ENCODE measurements at regions not wholly inside any gene's neighbourhood (a gene's known extent, or its start where the extent isn't known, plus 50 kb on each side); places are given as distances from the start of the nearest gene placed in this dataset.

DNA sequence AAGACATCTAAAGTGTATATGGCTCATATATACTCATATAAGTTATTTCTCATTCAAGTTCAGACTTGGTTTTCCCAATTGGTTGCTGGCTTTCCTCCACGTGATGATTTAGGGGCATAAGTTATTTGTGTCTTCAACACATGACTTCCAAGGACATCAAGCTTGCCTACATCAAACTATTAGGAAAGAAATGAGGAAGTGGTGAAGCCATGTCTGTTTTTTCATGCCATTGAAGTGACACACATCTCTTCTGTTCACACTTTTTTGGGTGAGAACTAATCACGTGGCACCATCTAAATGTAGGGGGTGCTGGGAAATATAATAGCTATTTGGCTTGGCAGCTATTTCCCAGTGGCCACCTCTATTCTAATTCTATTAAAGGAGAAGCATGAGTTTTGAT lies 282.1 kb downstream of the OMA1 start:
- TF ChIP-seq EP300 (IDR thresholded peaks at IDR 0.05; ENCODE audit: borderline replicate concordance in 1 of 2, low read depth in 1 of 2, low read length in 1 of 2): no peak
- no peak for TF ChIP-seq CTCF (IDR thresholded peaks at IDR 0.05)
- no peak for TF ChIP-seq RCOR1 (IDR thresholded peaks at IDR 0.05; ENCODE audit: low read length)
- TF ChIP-seq RXRA (IDR thresholded peaks at IDR 0.05; ENCODE audit: borderline replicate concordance, low read depth): no peak
- no peak for TF ChIP-seq JUND (IDR thresholded peaks at IDR 0.05)

Data from SK-N-SH (cell line).